ENCODE measurements at regions not wholly inside any gene's neighbourhood (a gene's known extent, or its start where the extent isn't known, plus 50 kb on each side); places are given as distances from the start of the nearest gene placed in this dataset.

GRCh38 chr4:133046156-133046555 lies 102.9 kb upstream of the PCDH10 start:
- no peak for DNase-seq

- DNase-seq = no peak
Measured at GRCh38 chr4:133058701-133059100, 90.4 kb upstream of the PCDH10 start.

- no peak for DNase-seq
Measured at GRCh38 chr4:133059117-133059516, 90.0 kb upstream of the PCDH10 start.

GRCh38 chr4:133062851-133063250 lies 86.2 kb upstream of the PCDH10 start:
- no peak for DNase-seq

- DNase-seq = no peak
Measured at GRCh38 chr4:133068083-133068482, 81.0 kb upstream of the PCDH10 start.

- no peak for DNase-seq
Measured at GRCh38 chr4:133081246-133081645, 67.8 kb upstream of the PCDH10 start.

- no peak for DNase-seq
Measured at GRCh38 chr4:133084421-133084820, 64.7 kb upstream of the PCDH10 start.

GRCh38 chr4:133095591-133095990 lies 53.5 kb upstream of the PCDH10 start:
- DNase-seq = no peak

- no peak for DNase-seq
Measured at GRCh38 chr4:133096972-133097371, 52.1 kb upstream of the PCDH10 start.
